Colonic mucosa (tissue), 4 donors: ENCODE measurements at regions not wholly inside any gene's neighbourhood (a gene's known extent, or its start where the extent isn't known, plus 50 kb on each side); places are given as distances from the start of the nearest gene placed in this dataset.
"Not testable (repeated sequence)": the region's sequence is repeated elsewhere in the genome, so short reads cannot be mapped to it uniquely, and the experiment has no call there.

Experiments used
- DNase-seq: peaks from one replicate; pipeline ENCODE4 v3.0.0-alpha.2; 2020
- H3K27ac ChIP-seq: fragments of 200-600 bp; one replicate; pipeline ENCODE4 v1.8.0; 2021
- H3K27me3 ChIP-seq: fragments of 200-600 bp; one replicate; pipeline ENCODE4 v1.8.0; 2021
- H3K36me3 ChIP-seq: fragments of 200-600 bp; one replicate; pipeline ENCODE4 v1.8.0; 2021
- H3K4me1 ChIP-seq: fragments of 200-600 bp; one replicate; pipeline ENCODE4 v1.8.0; 2021; ENCODE audit warnings: mild to moderate bottlenecking
- H3K4me3 ChIP-seq: fragments of 200-600 bp; one replicate; pipeline ENCODE4 v1.8.0; 2021
- H3K9ac ChIP-seq, 2 donors: one replicate each; pipeline ENCODE4 v1.7.0; 2013; ENCODE audit warnings: control low read depth in 2 of 2, low read depth in 2 of 2, low read length in 2 of 2
- H3K9me3 ChIP-seq: fragments of 200-600 bp; one replicate; pipeline ENCODE4 v1.8.0; 2021
- CTCF ChIP-seq: fragments of 200-600 bp; IDR thresholded peaks from one replicate; pipeline ENCODE4 v1.8.0; 2022; ENCODE audit warnings: antibody characterized with exemption, mild to moderate bottlenecking
- intact Hi-C: fragments of 100-400 bp; cut with DNase I; formaldehyde crosslinking; loops from one replicate; pipeline ENCODE4 v1.14.1; 2022
- donor health status: healthy.
- donor health status: DM: no; HTN: no; CAD: no.
- donor health status: DM: no; HTN: no; CAD: no.

- no peak overlapping the region for H3K27ac ChIP-seq
- no peak for DNase-seq
- no peak for TF ChIP-seq CTCF
- no peaks in the 10 kb centered on the region for H3K4me1 ChIP-seq
- intact Hi-C loops, result no loop called here
- H3K9ac ChIP-seq, result no peak overlapping the region
- H3K9me3 ChIP-seq, result no peaks in the 10 kb centered on the region
- H3K36me3 ChIP-seq, result no peaks in the 10 kb centered on the region
- H3K27me3 ChIP-seq, result no peaks in the 10 kb centered on the region
- no peak overlapping the region for H3K4me3 ChIP-seq
Observed at GRCh38 chr12:124650912-124651311, 83.5 kb upstream of the NCOR2 start.

DNA sequence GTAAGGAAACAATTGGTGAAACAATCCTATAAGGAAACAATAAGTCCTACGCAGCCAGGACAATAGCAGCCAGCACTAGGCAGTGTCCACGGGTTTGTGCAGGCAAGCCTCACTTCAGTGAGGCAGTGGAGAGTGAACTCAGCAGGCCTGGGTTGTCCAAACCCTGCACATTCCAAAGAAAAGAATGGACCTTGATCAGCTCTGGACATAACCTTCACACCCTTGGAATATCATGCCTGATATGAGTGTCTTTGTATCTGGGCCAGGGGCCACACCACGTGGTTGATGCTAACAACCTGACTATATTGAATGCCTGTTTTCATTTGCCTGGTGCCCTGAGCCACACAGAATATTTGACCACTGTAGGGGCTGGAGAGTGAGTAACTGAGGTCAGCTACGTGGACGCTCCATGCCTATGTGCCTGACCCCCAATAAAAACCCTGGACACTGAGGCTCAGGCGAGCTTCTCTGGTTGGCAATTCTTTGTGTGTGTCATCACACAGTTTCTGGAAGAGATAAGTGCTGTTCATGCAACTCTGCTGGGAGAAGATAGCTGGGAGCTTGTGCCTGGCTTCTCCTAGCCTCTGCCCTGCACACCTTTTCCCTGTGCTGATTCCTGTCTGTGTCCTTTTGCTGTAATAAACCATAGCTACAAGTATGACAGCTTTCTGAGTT lies 81.4 kb upstream of the NCOR2 start:
- no peaks in the 10 kb centered on the region for H3K9me3 ChIP-seq
- intact Hi-C loops, result no loop called here
- H3K4me1 ChIP-seq, result no peaks in the 10 kb centered on the region
- H3K27me3 ChIP-seq, result no peaks in the 10 kb centered on the region
- H3K9ac ChIP-seq, result no peak overlapping the region
- no peak for DNase-seq
- no peak for TF ChIP-seq CTCF
- H3K4me3 ChIP-seq, result no peak overlapping the region
- no peak overlapping the region for H3K27ac ChIP-seq
- no peaks in the 10 kb centered on the region for H3K36me3 ChIP-seq

- Histone ChIP-seq H3K27ac (no peak overlapping the region), H3K27me3 (no peaks in the 10 kb centered on the region), H3K36me3 (no peaks in the 10 kb centered on the region), H3K9ac (no peak overlapping the region), H3K4me1 (no peaks in the 10 kb centered on the region), H3K4me3 (no peak overlapping the region), H3K9me3 (no peaks in the 10 kb centered on the region)
- intact Hi-C loops, result no loop called here
- DNase-seq, result no peak
- TF ChIP-seq CTCF, result no peak
Observed at GRCh38 chr12:124647316-124647715, 79.9 kb upstream of the NCOR2 start.

DNA sequence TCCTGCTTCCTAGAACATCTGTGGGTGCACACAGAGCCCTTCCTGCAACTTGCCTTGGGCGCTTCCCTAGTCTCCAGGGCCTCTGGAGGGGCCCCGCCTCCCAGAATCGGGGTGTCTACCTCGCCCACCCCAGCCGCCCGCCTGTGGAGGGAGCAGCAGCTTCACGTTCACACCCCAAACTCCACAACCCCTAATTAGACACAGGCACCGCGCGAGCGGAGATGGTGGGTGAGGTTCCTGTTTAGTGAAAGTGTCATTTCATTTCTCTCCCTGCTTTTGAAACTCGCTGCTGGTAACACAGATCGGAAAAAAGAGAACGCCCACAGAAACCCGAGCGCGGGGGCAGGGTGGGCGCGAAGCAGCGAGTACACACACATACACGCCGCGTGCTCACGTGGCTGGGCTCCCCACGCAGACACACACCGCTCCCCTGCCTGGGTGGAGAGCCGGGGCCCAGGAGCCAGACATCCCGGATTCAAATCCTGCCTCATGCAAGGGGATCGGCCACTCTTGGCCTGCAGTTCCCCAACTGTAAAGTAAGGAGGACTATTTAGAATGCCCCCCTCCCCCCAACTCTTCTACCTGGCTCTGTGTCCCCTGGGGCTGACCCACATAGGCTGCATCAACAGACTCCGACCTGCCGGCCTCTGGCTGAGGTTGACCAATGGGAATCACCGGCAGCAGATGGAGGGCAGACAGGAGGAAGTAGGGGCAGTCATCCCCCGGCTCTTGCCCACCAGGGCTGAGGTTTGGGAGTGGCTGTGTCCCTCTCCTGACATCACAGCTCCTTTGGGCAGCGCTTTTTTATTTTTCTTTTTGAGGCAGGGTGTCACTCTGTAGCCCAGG lies 79.2 kb upstream of the NCOR2 start:
- no peak overlapping the region for H3K27ac ChIP-seq
- no peaks in the 10 kb centered on the region for H3K27me3 ChIP-seq
- no peak overlapping the region for H3K9ac ChIP-seq
- no peaks in the 10 kb centered on the region for H3K36me3 ChIP-seq
- no peaks in the 10 kb centered on the region for H3K9me3 ChIP-seq
- no peak for DNase-seq
- intact Hi-C loops, result no loop called here
- no peak for TF ChIP-seq CTCF
- no peaks in the 10 kb centered on the region for H3K4me1 ChIP-seq
- H3K4me3 ChIP-seq, result no peak overlapping the region

- no peak for TF ChIP-seq CTCF
- Histone ChIP-seq H3K4me1 (no peaks in the 10 kb centered on the region), H3K4me3 (no peak overlapping the region), H3K36me3 (no peaks in the 10 kb centered on the region), H3K27ac (no peak overlapping the region), H3K9me3 (no peaks in the 10 kb centered on the region), H3K27me3 (no peaks in the 10 kb centered on the region), H3K9ac (no peak overlapping the region)
- no peak for DNase-seq
- intact Hi-C loops, result no loop called here
Observed at GRCh38 chr12:124645530-124646244, 78.3 kb upstream of the NCOR2 start.

- H3K4me1 ChIP-seq, H3K27ac ChIP-seq, DNase-seq, H3K9ac ChIP-seq, H3K9me3 ChIP-seq, H3K36me3 ChIP-seq, H3K27me3 ChIP-seq, intact Hi-C loops, H3K4me3 ChIP-seq: not testable (repeated sequence)
Observed at GRCh38 chr12:124643768-124644167, 76.4 kb upstream of the NCOR2 start.
